NK-92 (cell line): ENCODE measurements at regions not wholly inside any gene's neighbourhood (a gene's known extent, or its start where the extent isn't known, plus 50 kb on each side); places are given as distances from the start of the nearest gene placed in this dataset.

Experiments used
- DNase-seq: peaks from one replicate; lab custom pipeline; 2025; ENCODE audit not compliant: unreplicated experiment; lab: John Stamatoyannopoulos, UW

DNA sequence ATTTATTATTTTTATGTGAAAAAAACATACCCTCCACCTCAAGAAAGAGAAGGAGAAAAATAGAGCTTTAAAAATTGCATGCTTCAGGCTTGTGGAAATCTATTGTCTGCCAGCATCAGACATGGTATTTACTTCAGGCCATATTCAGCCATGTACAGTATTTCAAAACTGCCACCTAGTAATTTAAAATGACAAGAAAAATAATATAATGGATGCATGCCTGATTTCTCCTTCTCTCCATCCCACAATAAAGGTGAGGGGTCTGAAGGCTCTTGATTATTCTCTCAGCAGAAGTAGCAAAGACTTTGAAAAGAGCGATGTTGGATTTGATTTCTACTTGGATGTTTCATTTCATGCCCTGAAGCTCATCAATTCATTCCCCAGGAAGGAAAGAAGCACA lies 250.7 kb downstream of the TBC1D4 start:
- DNase-seq, result no peak

DNA sequence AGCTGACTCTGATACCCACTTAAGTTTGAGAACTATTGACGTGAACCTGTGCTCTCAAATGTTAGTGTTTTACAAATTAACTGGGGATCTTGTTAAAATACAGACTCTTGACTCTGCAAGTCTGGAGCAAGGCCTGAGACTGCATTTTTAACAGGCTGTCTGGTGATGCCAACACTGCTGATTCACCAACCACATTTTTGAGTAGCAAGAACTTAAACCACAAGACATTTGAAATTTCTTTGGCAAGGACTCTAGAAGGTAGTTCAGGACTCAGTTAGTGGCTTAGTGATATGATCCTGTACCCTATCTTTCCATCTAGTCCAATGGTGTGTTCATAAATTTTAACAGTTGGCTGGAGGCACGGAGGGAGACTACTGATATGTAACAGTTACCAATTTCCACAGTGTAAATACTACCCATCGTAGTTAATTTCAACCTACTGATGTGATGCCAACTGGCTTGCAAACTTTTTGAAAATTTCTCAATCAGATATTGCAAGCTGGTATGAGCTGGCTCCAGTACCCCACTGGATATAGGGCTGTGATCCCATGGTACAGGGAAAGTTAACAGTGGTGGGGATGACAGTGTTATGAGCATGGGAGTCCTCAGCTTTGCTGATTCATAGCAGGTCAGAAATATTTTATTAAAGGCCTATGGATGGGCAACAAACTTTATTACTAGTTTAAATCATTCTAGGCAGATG lies 255.1 kb downstream of the TBC1D4 start:
- DNase-seq, result no peak

DNA sequence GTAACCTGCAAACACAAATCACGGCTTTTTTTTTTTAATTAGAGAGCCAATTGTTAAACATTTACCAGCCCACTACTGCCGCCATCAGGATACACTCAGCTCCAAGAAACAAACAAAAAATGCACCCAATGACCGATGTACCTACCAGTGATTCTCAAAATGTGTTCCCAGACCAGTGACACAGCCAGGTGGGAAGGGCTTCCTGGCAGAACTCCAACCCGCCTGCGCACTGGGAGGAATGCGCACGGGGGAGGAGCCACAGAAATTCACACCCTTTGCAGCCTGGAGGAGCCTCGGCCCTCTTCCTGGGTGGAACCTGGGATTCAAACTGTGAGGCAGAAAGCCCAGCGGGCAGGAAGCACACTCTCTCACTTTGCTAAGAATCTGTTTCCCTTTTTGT lies 255.9 kb downstream of the TBC1D4 start:
- DNase-seq, result no peak

DNA sequence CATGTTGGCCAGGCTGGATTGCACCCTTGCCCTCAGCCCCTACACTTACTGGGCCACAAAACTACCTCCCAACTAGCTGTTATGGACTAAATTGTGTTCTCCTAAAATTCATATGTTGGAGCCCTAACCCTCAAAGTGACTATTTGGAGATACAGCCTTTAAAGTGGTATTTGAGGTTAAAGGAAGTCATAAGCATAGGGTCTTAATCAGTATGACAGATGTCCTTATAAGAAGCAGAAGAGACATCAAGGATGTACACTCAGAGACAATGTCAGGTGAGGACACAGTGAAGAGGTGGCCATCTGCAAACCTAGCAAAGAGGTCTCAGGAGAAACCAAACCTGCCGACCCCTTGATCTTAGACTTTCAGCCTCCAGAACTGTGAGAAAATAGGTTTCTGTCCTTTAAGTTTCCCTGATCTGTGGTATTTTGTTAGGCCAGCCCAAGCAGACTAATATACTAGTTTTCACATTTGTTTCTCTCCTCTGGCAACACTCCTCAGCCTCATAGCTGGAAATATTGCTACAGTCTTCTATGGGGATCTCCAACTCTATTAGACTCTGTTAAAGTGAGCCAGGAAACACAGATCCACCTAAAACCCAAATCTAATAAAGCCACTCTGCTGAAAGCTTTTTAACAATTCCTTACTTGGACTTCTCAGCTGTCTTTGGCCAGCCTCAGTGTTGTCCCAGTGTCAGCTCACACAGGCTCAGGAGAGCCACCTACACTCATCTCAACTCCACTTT lies 256.5 kb downstream of the TBC1D4 start:
- DNase-seq, result no peak

DNA sequence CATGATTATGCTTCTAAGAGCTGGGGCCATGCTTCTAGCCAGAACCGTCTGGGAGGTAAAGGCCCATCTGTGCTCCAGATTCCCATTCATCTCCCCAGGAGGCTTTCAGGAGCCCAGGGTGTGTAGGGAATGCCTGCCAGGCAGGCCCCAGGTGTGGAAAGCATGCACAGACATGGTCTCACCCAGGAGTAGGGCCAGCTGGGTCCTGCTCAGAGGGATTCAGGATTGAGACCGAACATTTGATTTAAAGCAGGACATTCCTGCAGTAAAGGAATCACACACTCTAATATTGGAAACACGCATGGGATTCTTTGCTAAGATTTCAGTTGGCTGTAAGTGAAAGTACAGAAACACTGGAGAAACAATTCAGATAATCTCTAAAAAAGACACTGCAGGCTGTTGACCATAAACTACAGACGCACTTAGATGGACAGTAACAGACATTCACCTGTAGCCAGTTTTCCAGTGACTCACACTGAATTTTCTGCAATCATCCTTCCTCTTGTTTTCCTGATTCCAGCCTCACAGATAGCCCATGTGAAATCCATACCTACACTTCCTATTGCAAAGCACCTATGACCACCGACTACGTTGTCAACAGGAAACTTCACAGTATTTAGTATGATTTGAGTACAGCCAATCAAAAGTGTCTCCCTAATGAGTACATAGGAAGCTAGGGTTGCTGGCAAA lies 257.8 kb downstream of the TBC1D4 start:
- no peak for DNase-seq

DNA sequence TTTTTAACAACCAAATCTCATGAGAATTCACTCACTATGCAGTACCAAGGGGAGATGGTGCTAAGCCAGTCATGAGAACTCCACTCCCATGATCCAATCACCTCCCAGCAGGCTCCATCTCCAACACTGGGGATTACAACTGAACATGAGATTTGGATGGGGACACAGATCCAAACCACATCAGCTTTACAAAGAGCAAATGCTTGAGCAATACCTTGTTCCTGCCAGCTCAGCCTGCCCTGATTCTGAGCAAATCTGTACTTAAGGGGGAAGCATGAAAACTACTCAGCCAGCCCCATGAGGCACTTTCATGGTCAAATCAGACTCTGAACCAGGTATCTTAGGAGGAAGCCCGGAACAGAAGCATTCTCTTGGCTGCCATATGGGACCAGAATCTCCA lies 259.9 kb downstream of the TBC1D4 start:
- no peak for DNase-seq

DNA sequence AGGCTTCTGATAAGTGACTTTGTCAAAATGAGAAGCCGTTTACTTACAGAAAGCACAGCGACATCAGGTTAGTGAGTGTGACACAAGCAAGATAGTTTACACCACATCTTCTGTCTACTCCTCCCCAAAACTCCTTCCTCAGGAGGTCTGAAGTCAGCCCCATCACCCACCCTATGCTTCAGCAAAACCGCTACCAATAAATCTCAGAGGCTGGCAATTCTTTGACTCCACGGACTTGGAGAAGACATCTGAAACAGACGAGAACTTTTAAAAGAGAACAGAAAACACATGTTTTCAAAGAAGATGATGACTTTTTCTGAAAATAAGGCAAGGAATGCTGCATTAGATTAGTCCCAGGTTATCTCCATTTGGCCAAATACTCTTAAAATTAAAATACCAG lies 261.1 kb downstream of the TBC1D4 start:
- no peak for DNase-seq

DNA sequence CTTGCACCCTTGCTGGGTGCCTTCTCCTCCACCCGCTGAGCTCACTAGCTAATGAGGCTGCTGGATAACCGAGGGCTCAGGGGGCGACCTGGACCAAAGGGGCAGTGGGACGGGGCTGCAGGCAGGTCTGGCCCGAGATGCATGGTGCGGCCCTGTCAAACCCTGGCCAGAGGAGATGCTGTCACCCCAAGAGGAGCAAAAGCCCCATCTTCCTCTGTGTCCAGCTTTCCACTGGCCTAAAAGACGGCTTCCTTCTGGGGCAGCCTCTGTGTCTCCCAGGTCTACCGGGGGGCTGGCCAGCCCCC lies 261.8 kb downstream of the TBC1D4 start:
- no peak for DNase-seq

DNA sequence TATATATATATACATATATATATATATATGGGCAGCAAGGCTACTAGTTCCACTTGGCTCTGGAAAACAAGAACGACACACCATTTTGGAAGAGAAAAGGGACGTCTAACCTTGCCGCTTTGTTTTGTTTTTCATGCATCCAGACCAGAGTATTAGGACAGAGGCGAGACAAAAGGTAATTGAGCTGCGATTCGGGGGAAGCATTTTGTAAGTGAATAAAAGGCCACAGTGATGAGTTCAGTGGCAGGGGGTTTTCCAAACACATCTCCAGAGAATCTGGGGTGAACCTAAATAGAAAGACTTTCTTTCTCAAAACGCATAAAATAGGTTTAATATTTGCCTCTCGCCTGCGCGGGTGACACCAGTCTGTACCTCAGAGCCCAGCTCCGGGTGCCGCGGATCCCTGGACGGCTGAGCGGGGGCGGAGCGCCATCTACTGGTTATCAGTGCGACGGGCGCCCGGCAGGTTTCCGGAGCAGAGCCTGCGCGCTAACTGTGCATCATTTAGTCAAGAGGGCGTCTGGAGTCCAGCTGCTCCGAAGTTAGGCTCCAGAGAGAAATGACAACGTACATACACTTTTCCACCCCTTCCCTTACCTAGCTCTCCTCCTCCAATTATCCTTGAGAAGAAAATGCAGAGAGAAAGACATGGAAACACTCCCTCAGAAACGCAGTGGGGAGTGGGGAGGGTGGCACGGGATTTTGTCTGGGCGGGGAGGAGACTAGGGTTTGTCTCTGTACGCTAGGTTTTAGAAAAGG lies 262.3 kb downstream of the TBC1D4 start:
- DNase-seq, result no peak

DNA sequence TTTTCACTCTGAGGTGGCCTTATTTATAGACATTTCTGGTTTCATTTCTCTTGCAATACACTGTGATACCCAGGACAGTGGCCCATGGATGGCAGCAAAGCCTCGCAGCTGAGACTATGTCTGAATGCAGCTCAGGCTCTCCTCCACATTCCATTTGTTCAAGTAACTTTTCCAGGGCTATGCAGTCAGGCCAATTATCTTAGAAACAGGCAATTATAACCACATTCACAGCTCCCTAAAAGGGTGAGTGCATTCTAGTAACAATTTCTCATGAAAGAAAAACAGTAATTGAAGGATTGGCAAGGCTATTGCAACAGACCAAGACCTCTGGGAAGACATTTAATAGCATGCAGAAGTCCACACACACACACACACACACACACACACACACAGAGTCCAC lies 264.0 kb downstream of the TBC1D4 start:
- DNase-seq, result no peak

DNA sequence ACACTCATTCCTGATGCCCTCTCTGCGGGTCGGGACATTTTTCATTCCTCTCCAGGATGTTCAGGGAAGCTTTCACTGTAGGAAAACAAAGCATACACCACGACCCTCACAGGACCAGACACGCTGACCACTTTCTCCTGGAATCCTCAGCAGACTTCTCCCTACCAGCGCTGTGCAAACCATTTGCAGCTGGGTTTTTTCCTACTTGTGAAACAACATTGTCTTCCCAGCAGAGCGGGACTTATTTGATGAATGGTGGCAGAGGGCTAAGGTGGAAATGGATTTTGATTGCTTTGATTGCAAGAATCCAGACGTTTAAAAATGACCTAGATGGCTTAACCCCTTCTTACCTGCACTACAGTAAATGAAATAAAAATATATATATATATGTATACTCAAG lies 265.9 kb downstream of the TBC1D4 start:
- DNase-seq, result no peak

DNA sequence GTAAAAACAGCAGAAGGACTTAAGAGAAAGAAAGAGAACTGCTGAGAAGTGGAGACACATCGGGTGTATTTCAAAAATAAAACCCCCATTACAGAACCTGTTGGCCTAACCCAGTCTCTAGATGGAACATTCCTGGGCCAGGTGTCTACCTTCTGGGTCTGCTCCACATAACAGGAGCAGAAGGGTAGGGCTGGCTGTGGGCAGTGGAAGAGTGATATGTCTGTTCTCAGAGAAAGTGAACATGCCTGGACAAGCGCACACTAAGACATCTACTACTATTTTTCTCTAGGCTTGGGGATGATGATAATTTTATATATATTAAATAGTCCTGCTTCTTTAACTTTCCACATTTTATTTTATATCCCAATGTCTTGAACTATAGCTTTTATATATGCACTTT lies 267.1 kb downstream of the TBC1D4 start:
- no peak for DNase-seq

DNA sequence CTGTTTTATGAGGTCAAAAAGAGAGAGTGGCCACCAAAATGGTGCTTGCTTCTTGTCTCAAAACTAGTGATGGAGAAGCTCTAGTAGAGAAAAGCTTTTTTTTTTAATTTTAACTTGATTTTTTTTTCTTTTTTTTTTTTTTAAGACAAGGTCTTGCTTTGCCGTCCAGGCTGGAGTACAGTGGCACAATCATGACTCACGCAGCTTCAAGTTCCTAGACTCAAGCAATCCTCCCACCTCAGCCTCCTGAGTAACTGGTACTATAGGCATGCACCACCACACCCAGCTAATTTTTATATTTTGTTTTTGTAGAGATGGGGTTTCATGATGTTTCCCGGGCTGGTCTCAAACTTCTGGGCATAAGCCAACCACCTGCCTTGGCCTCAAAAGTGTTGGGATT lies 279.0 kb downstream of the TBC1D4 start:
- no peak for DNase-seq

DNA sequence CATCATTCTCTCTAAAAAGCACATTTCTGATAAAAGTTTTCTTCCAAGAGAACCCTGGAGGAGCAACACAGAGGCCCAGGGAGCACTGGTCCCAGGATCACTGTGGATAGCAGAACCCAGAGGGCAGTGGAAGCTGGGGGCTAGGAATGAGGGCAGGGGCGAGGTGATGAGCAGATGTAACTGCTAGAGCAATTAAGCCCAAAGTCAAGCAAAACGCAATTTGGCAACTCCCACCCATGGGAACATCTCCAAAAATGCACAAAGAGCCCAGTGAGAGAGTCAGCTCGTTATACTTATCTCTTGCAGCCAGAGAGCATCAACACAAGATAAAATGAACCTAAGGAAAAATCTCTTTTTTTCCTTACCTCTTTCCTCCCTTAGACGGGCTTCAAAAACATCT lies 284.2 kb downstream of the TBC1D4 start:
- no peak for DNase-seq

DNA sequence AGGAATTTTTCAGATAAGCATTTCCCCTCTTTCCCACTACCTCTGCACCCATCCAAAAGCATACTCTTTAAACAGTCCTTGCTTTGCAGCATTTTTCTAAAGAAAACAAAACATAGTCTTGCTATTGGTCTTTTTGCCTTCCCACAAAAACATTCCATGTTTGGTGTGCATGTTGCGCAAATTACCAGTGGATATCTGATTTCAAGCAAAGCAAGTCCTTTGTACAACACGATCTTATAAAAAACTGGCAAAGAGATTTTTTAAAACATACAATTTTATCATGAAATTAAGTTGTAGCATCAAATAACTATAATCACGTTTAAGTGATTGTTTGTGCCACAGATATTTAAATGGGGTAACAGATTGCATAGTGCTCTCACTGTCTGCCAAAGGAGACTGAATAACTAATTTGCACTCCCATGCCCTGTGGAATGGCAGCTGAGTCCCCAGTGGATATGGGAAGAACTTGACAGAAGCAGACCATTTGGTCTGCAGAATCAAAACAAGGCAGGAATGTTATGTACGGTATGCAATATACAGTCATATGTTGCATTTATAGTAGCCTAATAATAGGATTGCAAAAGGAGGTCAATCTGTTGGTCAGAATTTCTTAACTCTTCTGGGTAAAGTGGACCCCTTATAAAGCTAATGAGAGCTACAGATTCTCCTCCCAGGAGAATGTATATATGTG lies 285.7 kb downstream of the TBC1D4 start:
- no peak for DNase-seq

DNA sequence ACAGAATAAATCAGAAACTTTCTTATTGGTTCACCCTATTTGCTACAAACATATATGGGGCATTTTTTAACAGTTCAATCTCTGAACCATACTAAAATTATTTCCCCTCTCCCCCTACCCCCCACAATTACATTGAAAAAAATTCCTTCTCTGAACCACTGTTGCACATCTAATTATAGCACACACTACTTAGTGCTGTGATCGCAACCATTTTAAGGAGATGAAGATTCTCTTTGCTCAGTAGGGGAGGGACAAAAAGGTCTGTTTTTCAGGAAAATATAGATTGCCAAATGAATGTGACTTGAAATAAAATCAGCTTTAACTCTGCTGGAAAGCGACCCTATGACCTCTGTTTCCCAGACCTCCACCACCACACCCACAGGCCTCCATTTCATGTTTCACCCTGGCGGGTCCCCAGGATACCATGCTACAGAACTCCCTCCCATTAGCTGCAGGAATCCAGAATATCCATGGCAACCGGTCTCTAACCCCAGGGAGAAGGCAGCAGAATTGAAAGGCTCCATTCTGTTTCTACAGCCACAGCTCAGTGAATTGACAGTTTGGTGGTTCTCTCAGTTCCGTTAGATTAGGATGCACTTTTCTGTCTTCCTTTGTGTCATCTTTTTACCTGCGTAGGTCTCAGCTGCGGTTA lies 286.3 kb downstream of the TBC1D4 start:
- no peak for DNase-seq

DNA sequence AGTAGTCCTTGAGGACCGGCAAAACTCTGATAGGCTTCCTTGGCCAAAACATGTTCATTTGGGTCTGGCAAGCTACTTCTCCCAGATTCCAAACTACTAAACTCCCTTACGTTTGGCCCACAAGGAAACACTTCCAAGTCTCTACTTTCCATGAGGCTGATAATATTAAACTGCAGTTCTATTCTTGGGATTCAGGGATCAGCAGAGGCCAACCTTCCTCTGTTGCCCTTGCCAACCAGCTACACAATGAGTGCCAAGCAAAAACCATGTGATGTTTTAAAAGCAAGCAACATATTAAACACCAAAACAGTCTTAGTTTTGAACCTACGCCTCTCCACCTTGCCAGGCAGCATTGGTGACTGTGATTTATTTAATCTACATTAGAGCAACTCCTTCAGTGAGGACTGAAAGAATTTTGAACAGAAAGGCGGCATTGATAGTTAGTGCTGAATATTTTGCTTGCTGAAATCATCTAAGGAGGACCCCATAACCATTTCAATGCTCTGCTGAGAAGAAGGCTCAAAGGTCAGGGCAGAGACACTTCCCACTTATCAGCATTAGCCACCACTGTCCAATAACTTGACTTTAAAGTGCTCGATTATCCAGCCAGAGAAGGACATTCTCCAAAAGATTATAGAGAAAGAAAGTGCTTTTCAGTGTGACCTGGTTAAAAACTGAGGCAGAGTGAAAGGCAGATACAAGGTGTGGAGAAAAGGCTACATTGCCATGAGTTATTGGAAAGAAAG lies 287.1 kb downstream of the TBC1D4 start:
- DNase-seq, result no peak

DNA sequence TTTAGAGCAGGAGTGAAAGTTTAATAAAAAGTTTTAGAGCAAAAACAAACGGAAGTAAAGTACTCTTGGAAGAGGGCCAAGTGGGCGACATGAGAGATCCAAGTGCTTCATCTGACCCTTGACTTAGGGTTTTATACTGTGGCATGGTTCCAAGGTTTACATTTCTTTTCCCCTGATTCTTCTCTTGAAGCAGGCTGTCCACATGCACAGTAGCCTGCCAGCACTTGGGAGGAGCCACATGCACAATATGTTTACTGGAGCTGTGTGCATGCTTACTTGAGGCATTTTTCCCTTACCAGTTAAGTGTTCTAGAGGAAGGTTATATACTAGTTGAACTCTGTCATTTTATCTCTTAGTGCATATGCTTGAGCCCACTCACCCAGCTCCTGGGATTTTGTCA lies 295.6 kb downstream of the TBC1D4 start:
- no peak for DNase-seq

DNA sequence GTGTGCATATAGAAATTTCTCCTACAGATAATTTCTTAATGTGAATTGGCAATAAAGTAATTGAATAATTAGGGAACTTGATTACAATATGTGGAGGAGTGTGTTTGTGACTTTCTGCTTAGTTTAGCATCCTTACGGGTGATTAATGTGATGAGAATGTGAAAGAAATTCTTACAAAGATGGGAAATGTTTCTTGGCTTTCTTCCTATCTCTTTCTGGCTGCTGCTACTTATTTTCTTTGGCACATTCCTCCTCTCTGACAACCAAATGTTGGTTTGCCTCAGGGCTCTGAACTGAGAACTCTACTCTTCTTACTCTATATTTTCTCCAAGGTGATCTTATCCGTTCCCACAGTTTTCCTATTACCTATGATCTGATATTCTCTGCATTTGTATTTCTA lies 300.1 kb downstream of the TBC1D4 start:
- no peak for DNase-seq
